Psoas muscle (tissue), 7 donors: ENCODE measurements at regions not wholly inside any gene's neighbourhood (a gene's known extent, or its start where the extent isn't known, plus 50 kb on each side); places are given as distances from the start of the nearest gene placed in this dataset.
"Not testable (repeated sequence)": the region's sequence is repeated elsewhere in the genome, so short reads cannot be mapped to it uniquely, and the experiment has no call there.

Source experiments
- ATAC-seq, 4 donors: fragments of 200-7000 bp; cut with Tn5 transposase; one replicate each; pipeline ENCODE4 v1.9.1; 2020; ENCODE audit warnings: moderate library complexity in 3 of 4, mild to moderate bottlenecking in 2 of 4
- DNase-seq, 2 donors: peaks; one replicate each; pipeline ENCODE4 v3.0.0-alpha.2; 2020
- H3K27ac ChIP-seq: fragments of 200-600 bp; one replicate; pipeline ENCODE4 v1.8.0; 2022
- H3K27me3 ChIP-seq, 3 donors: fragments of 200-600 bp in 1 of 3; one replicate each; pipeline versions ENCODE4 v1.6.1 to v1.8.0; 2013 to 2022; ENCODE audit warnings: low read length in 2 of 3, mild to moderate bottlenecking in 2 of 3, moderate library complexity in 1 of 3; ENCODE audit not compliant: insufficient read depth in 3 of 3
- H3K36me3 ChIP-seq, 2 donors: fragments of 200-600 bp in 1 of 2; one replicate each; pipeline versions ENCODE4 v1.6.1 to v1.8.0; 2013 to 2022; ENCODE audit warnings: low read depth in 1 of 2, mild to moderate bottlenecking in 1 of 2, moderate library complexity in 1 of 2; ENCODE audit not compliant: insufficient read depth in 1 of 2
- H3K4me1 ChIP-seq: fragments of 200-600 bp; one replicate; pipeline ENCODE4 v1.8.0; 2022
- H3K4me3 ChIP-seq: fragments of 200-600 bp; one replicate; pipeline ENCODE4 v1.8.0; 2022; ENCODE audit warnings: mild to moderate bottlenecking
- H3K9me3 ChIP-seq: fragments of 200-600 bp; one replicate; pipeline ENCODE4 v1.8.0; 2022
- WGBS, 3 donors: extraction: QIAGEN DNeasy Blood & Tissue Kit; methylation state at CpG; one replicate each; pipeline versions ENCODE4 v1.1.6 to v1.1.7; 2013; 5-methylcytosine and 5-hydroxymethylcytosine counted together
- intact Hi-C, 2 donors: fragments of 100-400 bp; cut with DNase I; formaldehyde crosslinking; loops; one replicate each; pipeline versions ENCODE4 v1.11.0 to v1.14.2; 2022
- TF ChIP-seq, protein P1 (sequence below): fragments of 200-600 bp; IDR thresholded peaks from one replicate; pipeline ENCODE4 v1.8.0; 2022; ENCODE audit warnings: antibody characterized with exemption
- donor health status: healthy with polysubstance abuse.
- donor health status: DM: no; HTN: no; CAD: no; lungs with moderate emphysema.
- donor health status: Bipolar disorder and iron deficiency.
- donor health status: healthy.
- donor health status: DM: yes; HTN: yes; CAD: no.
- donor health status: DM: no; HTN: no; CAD: no.
- donor health status: DM: yes; HTN: yes; CAD: no.

DNA sequence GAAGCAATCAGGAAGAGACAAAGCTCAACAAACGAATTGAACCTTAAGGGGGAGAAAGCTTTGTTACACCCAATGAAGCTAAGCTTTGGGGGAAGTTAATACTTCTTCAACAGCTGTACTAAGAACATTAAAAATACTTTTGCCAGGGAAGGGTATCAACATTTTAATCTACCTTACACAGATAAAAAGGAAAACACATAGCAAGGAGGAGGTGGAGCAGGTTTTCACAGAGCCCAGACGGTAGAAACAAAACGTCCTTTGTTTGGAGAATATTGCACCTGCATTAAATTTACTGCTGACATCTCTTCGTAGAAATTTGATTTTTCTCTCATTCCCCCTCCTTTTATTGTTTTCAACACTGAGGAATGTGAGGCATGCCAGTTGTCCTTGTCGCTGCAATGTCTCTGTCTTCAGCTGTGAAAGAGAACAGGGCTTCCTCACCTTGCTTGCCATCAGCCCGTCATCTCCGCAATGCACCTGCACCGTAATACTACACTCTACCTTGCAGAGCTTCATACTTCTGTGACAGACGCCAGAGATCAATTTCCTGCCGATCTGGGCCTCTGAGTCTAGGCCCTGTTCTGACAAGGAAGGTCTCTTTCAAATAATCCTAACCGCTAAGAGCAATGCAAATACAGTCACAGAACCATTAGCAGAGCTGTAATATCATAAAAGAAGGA is 270.8 kb downstream of the SPRY2 start:
- H3K9me3 ChIP-seq = no peaks in the 10 kb centered on the region
- no peaks in the 10 kb centered on the region for H3K36me3 ChIP-seq
- H3K4me3 ChIP-seq = no peak overlapping the region
- WGBS, 3 donors = 56 to 66% (median 59%) methylated on average over 11 of the region's 11 CpGs
- DNase-seq (no peak), ATAC-seq (no peak)
- intact Hi-C loops = no loop called here
- H3K27me3 ChIP-seq = no peaks in the 10 kb centered on the region
- TF ChIP-seq, protein P1, sequence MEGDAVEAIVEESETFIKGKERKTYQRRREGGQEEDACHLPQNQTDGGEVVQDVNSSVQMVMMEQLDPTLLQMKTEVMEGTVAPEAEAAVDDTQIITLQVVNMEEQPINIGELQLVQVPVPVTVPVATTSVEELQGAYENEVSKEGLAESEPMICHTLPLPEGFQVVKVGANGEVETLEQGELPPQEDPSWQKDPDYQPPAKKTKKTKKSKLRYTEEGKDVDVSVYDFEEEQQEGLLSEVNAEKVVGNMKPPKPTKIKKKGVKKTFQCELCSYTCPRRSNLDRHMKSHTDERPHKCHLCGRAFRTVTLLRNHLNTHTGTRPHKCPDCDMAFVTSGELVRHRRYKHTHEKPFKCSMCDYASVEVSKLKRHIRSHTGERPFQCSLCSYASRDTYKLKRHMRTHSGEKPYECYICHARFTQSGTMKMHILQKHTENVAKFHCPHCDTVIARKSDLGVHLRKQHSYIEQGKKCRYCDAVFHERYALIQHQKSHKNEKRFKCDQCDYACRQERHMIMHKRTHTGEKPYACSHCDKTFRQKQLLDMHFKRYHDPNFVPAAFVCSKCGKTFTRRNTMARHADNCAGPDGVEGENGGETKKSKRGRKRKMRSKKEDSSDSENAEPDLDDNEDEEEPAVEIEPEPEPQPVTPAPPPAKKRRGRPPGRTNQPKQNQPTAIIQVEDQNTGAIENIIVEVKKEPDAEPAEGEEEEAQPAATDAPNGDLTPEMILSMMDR = no peak
- H3K27ac ChIP-seq = no peak overlapping the region
- no peaks in the 10 kb centered on the region for H3K4me1 ChIP-seq

DNA sequence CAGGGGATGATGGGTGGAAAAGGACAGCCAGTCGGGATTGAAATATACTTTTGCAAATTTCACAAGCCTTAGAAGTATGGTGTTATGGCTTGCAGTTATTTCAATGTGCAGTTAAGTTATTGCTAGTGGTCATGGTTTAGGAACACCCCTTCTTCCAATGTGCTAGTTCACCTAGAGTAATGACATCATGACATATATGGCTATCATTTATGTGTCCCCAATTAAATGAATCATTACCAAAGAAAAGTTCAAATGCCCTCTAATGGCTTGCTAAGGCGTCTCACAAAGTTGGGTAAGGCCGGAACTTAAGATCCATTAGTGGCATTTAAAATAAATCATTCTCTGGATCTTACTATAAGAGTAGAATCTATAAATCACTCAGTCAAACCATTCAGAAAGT is 271.6 kb downstream of the SPRY2 start:
- WGBS, 3 donors = 82 to 97% (median 84%) methylated on average over 3 of the region's 3 CpGs
- TF ChIP-seq, protein P1 = no peak

DNA sequence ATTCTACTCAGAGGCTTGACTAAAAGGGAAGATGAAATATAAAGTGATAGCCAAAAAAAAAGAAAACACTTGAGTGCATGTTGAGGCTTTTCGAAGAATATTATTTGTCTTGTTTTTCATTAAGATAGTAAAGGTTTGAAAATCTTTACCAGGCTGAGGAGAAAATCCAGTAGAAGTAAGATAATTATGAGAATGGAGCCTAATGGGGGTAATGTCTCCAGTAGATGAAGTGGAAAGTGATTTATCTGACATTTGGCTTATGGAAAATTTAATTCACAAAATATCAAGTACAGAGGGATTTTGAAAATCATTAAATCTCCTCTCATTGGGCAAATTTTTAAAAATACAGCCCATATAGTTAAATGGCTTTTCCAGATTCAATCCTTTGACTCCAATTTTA is 274.9 kb downstream of the SPRY2 start:
- DNase-seq (no peak), ATAC-seq (no peak)
- H3K9me3 ChIP-seq = no peaks in the 10 kb centered on the region
- H3K4me1 ChIP-seq = no peaks in the 10 kb centered on the region
- no peak overlapping the region for H3K27ac ChIP-seq
- intact Hi-C loops = no loop called here
- TF ChIP-seq, protein P1 = no peak
- no peaks in the 10 kb centered on the region for H3K36me3 ChIP-seq
- no peak overlapping the region for H3K4me3 ChIP-seq
- 43 to 94% (median 93%) methylated on average over 1 of the region's 1 CpG for WGBS, 3 donors
- no peaks in the 10 kb centered on the region for H3K27me3 ChIP-seq

More for the DNA sequence above, 271.6 kb downstream of the SPRY2 start:
- Histone ChIP-seq H3K36me3 (no peaks in the 10 kb centered on the region), H3K27me3 (no peaks in the 10 kb centered on the region), H3K4me1 (no peaks in the 10 kb centered on the region), H3K4me3 (no peak overlapping the region), H3K27ac (no peak overlapping the region), H3K9me3 (no peaks in the 10 kb centered on the region)
- ATAC-seq (no peak), DNase-seq (no peak)
- intact Hi-C loops = no loop called here

DNA sequence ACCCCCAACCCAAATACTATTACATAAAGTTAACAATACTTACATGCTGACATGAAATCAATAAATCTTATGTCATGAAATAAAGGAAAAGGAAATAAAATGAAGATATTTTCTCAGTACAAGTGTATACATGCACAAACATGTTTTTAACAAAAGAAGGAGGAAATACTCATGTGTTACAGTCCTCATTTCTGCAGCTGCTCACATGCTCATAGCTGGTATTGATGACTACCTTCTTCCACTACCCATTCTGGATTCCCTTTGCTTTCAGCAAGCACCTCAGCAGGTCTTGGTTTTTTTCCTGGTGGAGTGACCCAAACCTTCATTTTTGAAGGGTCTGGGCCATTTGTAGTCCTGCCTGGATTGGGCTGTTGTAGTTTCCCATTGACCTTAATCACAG is 278.5 kb downstream of the SPRY2 start:
- H3K9me3 ChIP-seq, H3K4me3 ChIP-seq, H3K27me3 ChIP-seq, H3K27ac ChIP-seq, ATAC-seq, intact Hi-C loops, DNase-seq, H3K4me1 ChIP-seq, H3K36me3 ChIP-seq: not testable (repeated sequence)

- no peak for ATAC-seq
- TF ChIP-seq, protein P1 = no peak
- no peaks in the 10 kb centered on the region for H3K4me1 ChIP-seq
- H3K27me3 ChIP-seq = no peaks in the 10 kb centered on the region
- H3K27ac ChIP-seq = no peak overlapping the region
- no peaks in the 10 kb centered on the region for H3K9me3 ChIP-seq
- intact Hi-C loops = no loop called here
- DNase-seq = no peak
- no peaks in the 10 kb centered on the region for H3K36me3 ChIP-seq
- no peak overlapping the region for H3K4me3 ChIP-seq
- WGBS, 3 donors = 69 to 75% (median 71%) methylated on average over 2 of the region's 2 CpGs
These were observed 281.1 kb downstream of the SPRY2 start for GRCh38 chr13:80059789-80060188.
